Stimulated activated CD4-positive, alpha-beta T cell treated with anti-CD3 and anti-CD28 coated beads, Interleukin-2, amount 100 ng/mL, for 48 hours (primary cell): ENCODE measurements at regions not wholly inside any gene's neighbourhood (a gene's known extent, or its start where the extent isn't known, plus 50 kb on each side); places are given as distances from the start of the nearest gene placed in this dataset.

ENCODE experiments used
- DNase-seq, 2 donors: peaks; one replicate each; pipeline ENCODE4 v3.0.0-alpha.2; 2020

- no peak for DNase-seq
Observed at GRCh38 chr9:7980691-7981289, 181.2 kb upstream of the DMAC1 start.

DNA sequence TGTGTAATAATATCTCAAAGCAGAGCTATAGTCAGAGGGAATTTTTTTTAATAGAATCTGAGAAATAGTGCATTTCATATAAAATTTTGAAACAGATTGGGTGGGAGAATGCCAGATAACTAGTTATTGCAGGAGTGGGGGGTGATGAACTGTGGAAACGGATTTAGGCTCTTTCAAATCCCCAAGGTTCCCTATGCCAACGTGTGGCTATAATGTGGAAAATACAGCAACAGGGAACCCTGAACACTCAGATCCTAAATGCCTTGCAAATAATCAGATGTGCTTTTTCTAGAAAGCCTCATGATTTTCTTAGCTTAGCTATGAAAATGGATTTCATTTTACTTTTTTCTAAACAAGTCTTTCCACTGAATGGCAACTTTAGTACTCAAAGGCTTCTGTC is 180.5 kb upstream of the DMAC1 start:
- DNase-seq = no peak

DNA sequence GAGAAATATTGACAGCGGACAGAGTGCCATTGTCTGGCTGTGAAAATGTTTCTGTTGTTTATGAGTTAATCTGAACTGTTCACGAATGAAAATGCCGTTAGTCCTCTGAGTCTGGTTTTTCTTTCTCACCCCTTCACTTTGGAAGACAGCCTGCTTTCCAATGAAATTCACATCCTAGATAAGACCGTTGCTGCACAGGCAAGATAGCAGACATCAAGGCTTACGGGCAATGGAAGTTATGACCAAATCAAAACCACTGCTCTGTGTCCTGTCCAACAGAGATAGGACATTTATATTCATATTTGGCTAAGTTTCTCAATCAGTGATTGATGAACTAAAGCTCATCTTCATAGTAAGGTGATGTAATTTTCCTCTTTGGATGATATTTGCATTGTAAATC is 180.0 kb upstream of the DMAC1 start:
- no peak for DNase-seq

GRCh38 chr9:7977586-7977985 is 178.0 kb upstream of the DMAC1 start:
- DNase-seq = no peak

DNA sequence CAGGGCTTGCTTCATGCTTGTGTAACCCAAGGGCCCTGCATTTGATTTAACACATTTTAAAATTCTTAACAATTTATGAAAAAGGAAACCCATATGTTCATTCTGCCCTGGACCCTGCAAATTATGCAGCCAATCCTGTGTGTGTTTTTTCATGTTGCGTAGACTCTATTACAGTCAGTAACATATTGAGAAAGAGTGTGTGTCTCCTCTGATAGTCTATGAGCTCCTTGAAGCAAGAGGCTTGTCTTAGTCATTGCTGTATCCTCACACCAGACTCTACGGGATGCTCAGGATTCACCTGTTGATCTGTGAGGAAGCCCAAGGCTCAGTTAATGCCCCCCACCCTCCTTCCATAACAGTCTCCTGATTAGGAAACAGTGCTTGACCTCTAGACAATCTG is 177.3 kb upstream of the DMAC1 start:
- DNase-seq = no peak

- DNase-seq = peak; percentile 17 to 36
Observed at GRCh38 chr9:7976167-7976755, 176.7 kb upstream of the DMAC1 start.

DNA sequence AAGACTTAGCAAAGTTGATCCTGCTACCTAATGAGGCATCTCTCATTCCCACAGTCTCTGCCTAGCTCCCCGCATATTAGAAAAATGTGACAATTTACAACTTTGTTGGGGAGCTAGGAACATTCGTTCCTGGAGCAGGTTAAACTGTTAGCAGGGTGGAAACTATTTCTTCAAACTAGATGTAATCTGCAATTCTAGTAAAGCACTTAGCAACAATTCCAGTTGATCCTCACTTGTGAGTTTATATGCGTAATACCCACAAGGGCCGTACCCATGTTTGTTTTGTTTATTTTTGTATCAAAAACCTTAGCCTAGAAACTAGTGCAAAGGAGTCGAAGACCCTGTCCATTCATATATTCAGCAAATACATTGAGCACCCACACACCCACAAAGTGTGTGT is 175.8 kb upstream of the DMAC1 start:
- no peak for DNase-seq

DNA sequence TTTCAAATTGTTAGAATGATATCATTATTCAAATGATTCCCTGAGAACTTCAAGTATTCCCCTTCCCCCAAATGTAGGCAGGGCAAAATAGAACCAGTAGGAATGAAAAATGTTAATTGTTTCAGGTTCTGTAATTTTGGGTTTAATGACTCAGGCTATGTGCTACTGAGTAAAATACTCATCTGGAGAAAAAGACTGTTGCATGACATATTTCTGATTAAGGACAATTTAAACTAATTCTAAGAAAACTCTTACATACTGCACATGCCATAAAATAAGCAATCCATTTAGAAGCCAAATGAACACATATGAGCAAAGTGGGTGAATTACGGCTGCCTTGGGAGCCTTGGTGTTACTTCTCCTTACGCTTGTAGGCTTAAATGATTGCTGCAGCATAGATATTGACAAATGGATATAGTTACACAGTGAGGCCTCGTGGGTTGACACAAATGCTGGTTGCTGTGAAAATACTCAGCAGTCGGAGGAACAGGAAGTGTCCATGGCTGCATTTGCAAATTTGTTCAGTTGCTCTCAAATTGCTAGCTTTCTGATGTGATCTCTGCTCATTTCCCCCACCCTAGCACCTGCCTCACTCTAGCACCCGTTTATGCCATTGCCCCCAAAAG is 174.9 kb upstream of the DMAC1 start:
- DNase-seq = no peak

DNA sequence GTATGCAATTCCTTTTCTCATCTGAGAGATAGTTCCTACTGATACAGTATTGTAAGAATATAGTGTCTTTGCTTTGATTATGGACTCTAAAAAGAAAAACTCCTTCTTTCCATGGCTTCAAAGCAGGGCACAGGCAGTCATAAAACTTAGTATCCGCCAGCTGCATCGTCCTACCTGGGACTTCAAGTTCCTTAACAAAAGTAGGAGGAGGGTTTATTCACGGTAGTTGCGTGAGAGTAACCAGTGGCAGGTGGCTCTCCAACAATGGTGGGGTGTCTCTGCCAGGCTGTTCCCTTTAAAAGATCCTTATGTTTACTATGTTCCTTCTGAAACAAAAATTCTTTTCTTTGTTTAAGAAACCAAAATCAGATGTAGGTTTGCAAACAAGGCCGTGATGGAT is 173.5 kb upstream of the DMAC1 start:
- no peak for DNase-seq

DNA sequence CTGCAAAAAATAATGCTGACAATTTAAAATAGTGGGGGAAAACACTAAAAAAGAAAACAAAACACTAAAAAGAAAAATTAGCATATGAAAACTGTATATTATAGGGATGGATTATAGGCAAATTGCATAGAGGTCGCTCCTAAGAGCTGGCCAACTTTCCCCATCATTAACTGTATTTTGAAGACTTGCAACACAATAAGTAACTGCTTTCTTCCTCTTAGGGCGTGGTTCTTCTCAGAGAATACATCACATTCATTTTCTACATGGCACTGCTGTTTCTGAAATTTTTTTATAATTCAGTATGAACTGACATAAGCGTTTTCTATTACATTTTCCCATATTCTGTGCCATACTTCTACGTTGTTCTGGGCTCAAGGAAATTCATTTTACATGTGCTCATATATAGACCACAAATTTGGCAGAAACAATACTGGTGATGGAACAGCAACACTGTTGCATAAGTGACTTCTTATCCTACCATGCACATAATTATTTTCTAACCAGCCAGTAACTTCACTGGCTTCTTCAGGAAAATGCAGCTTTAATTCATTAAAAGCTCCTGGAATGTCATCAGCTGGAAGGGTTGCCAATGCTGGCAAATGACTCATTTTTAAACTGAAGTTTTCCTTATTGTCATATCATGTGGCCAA is 171.2 kb upstream of the DMAC1 start:
- DNase-seq = no peak

GRCh38 chr9:7968687-7969086 is 169.1 kb upstream of the DMAC1 start:
- DNase-seq = no peak

DNA sequence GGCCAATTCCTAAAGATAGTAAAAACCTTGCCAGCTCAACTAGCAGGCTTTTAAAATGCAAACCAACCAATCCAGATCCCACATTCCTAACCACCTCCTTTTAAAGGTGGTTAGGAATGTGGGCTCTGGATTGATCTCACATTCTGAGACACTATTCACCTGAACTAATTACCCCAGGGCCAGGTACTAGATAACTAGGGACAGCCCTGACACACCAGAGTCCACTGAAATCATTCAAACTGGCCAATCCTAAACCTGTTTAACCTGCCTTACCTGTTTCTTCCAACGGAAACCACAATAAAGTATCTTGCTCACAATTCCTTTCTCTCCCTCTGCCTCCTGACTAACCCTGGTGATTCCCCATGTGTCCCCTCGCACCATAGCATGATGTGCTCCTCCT is 168.3 kb upstream of the DMAC1 start:
- DNase-seq = no peak

DNA sequence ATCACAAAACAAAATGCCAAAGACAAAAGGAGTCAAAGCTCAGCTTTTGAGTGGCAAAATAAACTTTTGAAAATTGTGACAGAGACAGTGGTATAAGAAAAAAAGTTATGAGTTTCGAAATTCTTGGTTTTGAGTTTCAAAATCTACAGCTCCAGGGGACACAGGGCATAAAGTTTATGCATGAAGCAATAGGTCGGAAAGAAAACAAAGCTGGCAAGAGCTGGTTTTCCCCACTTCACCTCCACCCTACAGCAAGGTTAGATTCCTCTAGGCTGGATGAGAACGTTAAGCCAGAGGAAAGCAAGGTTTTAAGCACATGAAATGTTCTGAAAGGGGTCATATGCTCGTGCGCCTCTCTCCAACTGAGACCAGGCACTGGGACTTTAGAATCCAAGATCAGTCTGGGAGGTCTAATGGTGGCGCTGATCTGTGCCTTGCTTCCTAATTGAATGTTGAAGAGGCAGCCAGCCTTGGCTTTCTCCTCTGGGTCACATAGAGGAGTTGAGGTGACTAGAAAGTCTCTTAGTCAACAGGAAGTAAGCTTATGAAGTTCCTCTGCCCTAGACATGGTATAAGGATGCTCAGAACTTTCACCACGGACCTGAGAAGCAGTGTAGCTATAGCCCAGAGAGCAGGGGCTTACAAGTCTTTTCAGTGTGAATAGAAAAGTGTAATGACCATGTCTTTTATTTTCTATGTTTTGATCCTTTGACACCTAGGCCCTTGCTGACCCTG is 167.7 kb upstream of the DMAC1 start:
- DNase-seq = no peak

GRCh38 chr9:7965063-7965462 is 165.5 kb upstream of the DMAC1 start:
- DNase-seq = no peak

GRCh38 chr9:7963026-7963425 is 163.4 kb upstream of the DMAC1 start:
- no peak for DNase-seq

- DNase-seq = no peak
Observed at GRCh38 chr9:7961076-7961475, 161.5 kb upstream of the DMAC1 start.

DNA sequence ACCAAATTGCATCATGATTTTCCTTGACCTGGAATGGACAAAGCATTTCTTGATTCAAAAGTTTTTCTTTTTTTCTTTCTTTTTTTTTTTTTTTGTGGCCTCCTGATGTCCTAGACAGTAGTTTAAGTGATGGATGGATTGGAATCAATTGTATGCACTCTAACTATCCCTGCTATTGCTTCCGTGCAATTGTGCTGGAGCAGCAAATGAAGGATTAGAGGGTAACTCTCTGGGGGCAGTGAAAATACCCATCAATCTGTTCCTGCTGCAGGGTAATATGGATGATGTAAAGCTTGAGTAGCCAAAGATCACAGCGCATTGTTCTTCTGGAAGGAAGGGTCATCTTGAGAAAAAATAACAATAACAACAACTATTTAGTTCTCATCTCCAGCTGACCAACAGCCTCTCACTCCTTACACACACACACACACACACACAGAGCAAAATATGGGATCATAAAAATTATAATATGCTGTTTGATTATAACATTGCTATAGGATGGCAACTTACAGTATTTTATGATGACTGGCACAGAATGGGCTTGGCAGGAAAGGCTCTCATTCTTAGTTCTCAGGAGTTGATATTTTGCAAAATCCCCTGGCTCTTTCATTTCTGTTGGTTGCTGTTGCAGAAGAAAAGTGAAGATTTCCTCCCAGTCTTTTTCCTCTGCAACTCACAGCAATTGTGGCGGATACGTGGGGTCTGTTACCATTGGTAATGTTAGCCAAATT is 160.9 kb upstream of the DMAC1 start:
- no peak for DNase-seq

DNA sequence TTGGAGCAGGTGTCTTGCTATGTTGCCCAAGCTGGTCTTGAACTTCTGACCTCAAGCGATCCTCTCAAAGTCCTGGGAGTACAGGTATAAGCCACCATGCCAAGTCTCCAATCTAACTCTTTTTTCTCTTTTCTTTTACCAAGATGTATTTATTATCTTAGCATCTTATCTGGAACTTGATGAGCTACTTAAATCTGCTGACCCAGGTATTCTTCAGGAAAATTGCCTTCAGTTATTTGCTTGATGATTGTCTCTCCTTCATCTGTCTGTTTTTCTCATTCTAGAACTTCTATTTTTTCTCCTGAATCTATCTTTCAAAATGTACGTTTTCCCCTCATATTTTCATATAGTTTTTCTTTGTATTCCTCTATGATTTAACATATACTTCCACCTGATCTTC is 158.2 kb upstream of the DMAC1 start:
- DNase-seq = no peak

GRCh38 chr9:7947577-7947976 is 148.0 kb upstream of the DMAC1 start:
- DNase-seq = no peak

- no peak for DNase-seq
Observed at GRCh38 chr9:7946458-7946857, 146.9 kb upstream of the DMAC1 start.

- no peak for DNase-seq
Observed at GRCh38 chr9:7944572-7944971, 145.0 kb upstream of the DMAC1 start.

- DNase-seq = no peak
Observed at GRCh38 chr9:7937761-7938491, 138.3 kb upstream of the DMAC1 start.
